HepG2 (cell line): ENCODE measurements at regions not wholly inside any gene's neighbourhood (a gene's known extent, or its start where the extent isn't known, plus 50 kb on each side); places are given as distances from the start of the nearest gene placed in this dataset.

Experiments used
- ATAC-seq: fragments of 200-7000 bp; cut with Tn5 transposase; 3 replicates; pipeline ENCODE4 v1.9.1; 2020; ENCODE audit warnings: mild to moderate bottlenecking, moderate library complexity
- BruUV-seq: library from RNA; stranded (reverse); fragments of 400-500 nt; replicated peaks from 2 replicates; lab custom pipeline; 2021; lab: Mats Ljungman, UMichigan
- CTCF ChIA-PET: fragments of 300-600 bp; formaldehyde crosslinking; extraction: SDS; loops from one replicate; lab custom pipeline; 2021; ENCODE audit warnings: low total read pairs, inconsistent platforms, low intra/inter-chr PET ratio; lab: Yijun Ruan, JAX
- POLR2A ChIA-PET: fragments of 350-600 bp; sonication (Branson Sonifier 250); formaldehyde crosslinking; loops from one replicate; lab custom pipeline; 2020; ENCODE audit warnings: antibody characterized with exemption, inconsistent platforms; lab: Yijun Ruan, JAX
- DNase-seq: peaks from one replicate; pipeline ENCODE4 v3.0.0-alpha.2; 2015; ENCODE audit warnings: low spot score
- FAIRE-seq: peaks from 3 replicates; lab custom pipeline; 2011; peaks lifted over from hg19 to GRCh38; lab: Jason Lieb, UNC
- H2AFZ ChIP-seq: one replicate; pipeline ENCODE4 v1.6.1; 2011; ENCODE audit warnings: low read length, inconsistent platforms
- H3K27ac ChIP-seq: fragments of 300-600 bp; 3 replicates; pipeline ENCODE4 v1.8.0; 2011; ENCODE audit warnings: mixed run types, mild to moderate bottlenecking, mixed read lengths, low read length, inconsistent platforms; ENCODE audit not compliant: insufficient read depth; ENCODE audit errors: extremely low read length
- H3K27me3 ChIP-seq, 2 experiments: fragments of 200-600 bp in 1 of 2; 2 replicates in 1 of 2; 3 replicates in 1 of 2; pipeline versions ENCODE4 v1.6.0 to v1.8.0; 2011; ENCODE audit warnings: low read length in 2 of 2, mild to moderate bottlenecking in 2 of 2, moderate library complexity in 2 of 2, inconsistent platforms in 1 of 2; ENCODE audit not compliant: insufficient read depth in 2 of 2, control insufficient read depth in 1 of 2
- H3K36me3 ChIP-seq, 2 experiments: fragments of 200-600 bp in 1 of 2; replicated peaks in 1 of 2; 2 replicates in 1 of 2; 3 replicates in 1 of 2; pipeline versions ENCODE4 v1.5.1 to v1.8.0; 2011; ENCODE audit warnings: low read length in 2 of 2, inconsistent platforms in 1 of 2; ENCODE audit not compliant: insufficient read depth in 2 of 2, control insufficient read depth in 1 of 2
- H3K4me1 ChIP-seq: 2 replicates; pipeline ENCODE4 v1.5.1; 2012; ENCODE audit warnings: low read length, inconsistent platforms; ENCODE audit not compliant: insufficient read depth
- H3K4me2 ChIP-seq: 2 replicates; pipeline ENCODE4 v1.6.0; 2011; ENCODE audit warnings: low read depth, low read length, inconsistent platforms
- H3K4me3 ChIP-seq, 3 experiments: fragments of 200-600 bp in 1 of 3; sonication (generic), shearing (Covaris generic) in 1 of 3; replicated peaks in 1 of 3; 2 replicates each; pipeline ENCODE4 v1.5.1; 2011 to 2016; ENCODE audit warnings: low read length in 3 of 3, inconsistent platforms in 2 of 3, low read depth in 2 of 3, mild to moderate bottlenecking in 2 of 3, control low read depth in 1 of 3, mixed read lengths in 1 of 3; ENCODE audit not compliant: insufficient read depth in 1 of 3
- H3K79me2 ChIP-seq: one replicate; pipeline ENCODE4 v1.6.1; 2011; ENCODE audit warnings: low read length, inconsistent platforms; ENCODE audit not compliant: insufficient read depth
- H3K9ac ChIP-seq: 2 replicates; pipeline ENCODE4 v1.6.0; 2011; ENCODE audit warnings: mild to moderate bottlenecking, low read depth, low read length, inconsistent platforms; ENCODE audit not compliant: insufficient read depth
- H3K9me3 ChIP-seq: 2 replicates; pipeline ENCODE4 v1.5.1; 2012; ENCODE audit warnings: mild to moderate bottlenecking, low read length
- H4K20me1 ChIP-seq: 2 replicates; pipeline ENCODE4 v1.6.0; 2011; ENCODE audit warnings: inconsistent platforms, mild to moderate bottlenecking, low read length, moderate library complexity; ENCODE audit not compliant: insufficient read depth
- BATF2 ChIP-seq: sonication (generic); formaldehyde crosslinking; IDR thresholded peaks from 2 replicates; pipeline ENCODE4 v1.8.0; 2022; ENCODE audit warnings: mild to moderate bottlenecking, missing genetic modification reagents, moderate library complexity
- CREB1 ChIP-seq, 2 experiments: fragments of 450-650 bp in 1 of 2; IDR thresholded peaks; 2 replicates each; pipeline ENCODE4 v1.6.1; 2016 to 2017; ENCODE audit warnings: control low read depth in 1 of 2, mild to moderate bottlenecking in 1 of 2, missing compliant biosample characterization in 1 of 2, missing genetic modification characterization in 1 of 2
- LBX2 ChIP-seq: sonication (generic); formaldehyde crosslinking; IDR thresholded peaks from 2 replicates; pipeline ENCODE4 v1.5.0; 2020; ENCODE audit warnings: missing genetic modification reagents, mild to moderate bottlenecking, borderline replicate concordance
- NFKBIZ ChIP-seq: IDR thresholded peaks from 2 replicates; pipeline ENCODE4 v1.6.1; 2018; ENCODE audit warnings: missing genetic modification reagents, missing compliant biosample characterization
- SALL1 ChIP-seq: sonication (generic); formaldehyde crosslinking; IDR thresholded peaks from 2 replicates; pipeline ENCODE4 v1.8.0; 2022; ENCODE audit warnings: mild to moderate bottlenecking, missing genetic modification reagents
- SRSF9 ChIP-seq: fragments of 200-400 bp; formaldehyde crosslinking; IDR thresholded peaks from 2 replicates; pipeline ENCODE4 v1.6.1; 2018; ENCODE audit warnings: borderline replicate concordance, mild to moderate bottlenecking, low read depth, low read length; ENCODE audit not compliant: insufficient read depth, poor library complexity, severe bottlenecking
- U2AF1 ChIP-seq: fragments of 200-400 bp; formaldehyde crosslinking; optimal IDR thresholded peaks from 2 replicates; pipeline ENCODE3; 2017; ENCODE audit warnings: mild to moderate bottlenecking, low read depth, low read length
- YY1 ChIP-seq: IDR thresholded peaks from 2 replicates; pipeline ENCODE4 v1.6.1; 2011; ENCODE audit warnings: low read length, low read depth, moderate library complexity, mild to moderate bottlenecking; ENCODE audit not compliant: insufficient read depth, insufficient replicate concordance
- ZBTB14 ChIP-seq: sonication (generic); formaldehyde crosslinking; IDR thresholded peaks from 2 replicates; pipeline ENCODE4 v1.4.0; 2020; ENCODE audit warnings: missing genetic modification reagents
- ZNF138 ChIP-seq: sonication (generic); formaldehyde crosslinking; IDR thresholded peaks from 2 replicates; pipeline ENCODE4 v1.5.0; 2020; ENCODE audit warnings: mild to moderate bottlenecking, low read depth, missing genetic modification reagents
- ZNF235 ChIP-seq: sonication (generic); formaldehyde crosslinking; IDR thresholded peaks from 2 replicates; pipeline ENCODE4 v1.8.1; 2023; ENCODE audit warnings: mild to moderate bottlenecking, missing genetic modification reagents, borderline replicate concordance
- ZNF503 ChIP-seq: sonication (generic); formaldehyde crosslinking; IDR thresholded peaks from 2 replicates; pipeline ENCODE4 v1.4.0; 2020; ENCODE audit warnings: missing genetic modification reagents
- ZNF557 ChIP-seq: sonication (generic); formaldehyde crosslinking; IDR thresholded peaks from 2 replicates; pipeline ENCODE4 v1.4.0; 2020; ENCODE audit warnings: missing genetic modification reagents
- WGBS: methylation state at CpG from one replicate; pipeline ENCODE4 v1.1.6; 2017; ENCODE audit warnings: low lambda C conversion rate; 5-methylcytosine and 5-hydroxymethylcytosine counted together
- in situ Hi-C: cut with HindIII; loops from 2 replicates; pipeline ENCODE4 v1.10.0; 2017; ENCODE audit warnings: low pct_unique_long_range_greater_than_20kb; ENCODE audit not compliant: extremely low pct_ligation_motif_present
- intact Hi-C: fragments of 100-400 bp; cut with micrococcal nuclease; formaldehyde crosslinking; loops from one replicate; pipeline ENCODE4 v1.10.0; 2022; ENCODE audit not compliant: unreplicated experiment

GRCh38 chr9:78592811-78593210 lies 295.9 kb downstream of the PSAT1 start:
- ChIA-PET POLR2A (no interaction called here), CTCF (no interaction called here)
- no peaks in the 10 kb centered on the region for H3K9me3 ChIP-seq
- peaks cover 0 to 4% of the 10 kb centered on the region in 2 experiments; a peak in 1 of 5 replicates for H3K27me3 ChIP-seq
- H3K4me1 ChIP-seq: peaks cover 7% of the 10 kb centered on the region
- no TSS peak for BruUV-seq
- no peaks in the 10 kb centered on the region for H4K20me1 ChIP-seq
- no peak for DNase-seq
- H3K4me2 ChIP-seq: no peak overlapping the region
- intact Hi-C loops (no loop called here), in situ Hi-C loops (no loop called here)
- no peak for TF ChIP-seq NFKBIZ (CRISPR knock-in tag)
- H3K4me3 ChIP-seq: no peak overlapping the region
- no peak overlapping the region for H3K9ac ChIP-seq
- no peak overlapping the region for H3K27ac ChIP-seq
- FAIRE-seq: no peak
- no peaks in the 10 kb centered on the region for H3K36me3 ChIP-seq
- no peak overlapping the region for H2AFZ ChIP-seq
- no peak for ATAC-seq
- no peaks in the 10 kb centered on the region for H3K79me2 ChIP-seq

- intact Hi-C loops: no loop called here
- no peak overlapping the region for H3K9ac ChIP-seq
- H3K27me3 ChIP-seq: peaks cover 0 to 11% of the 10 kb centered on the region in 2 experiments; a peak in 2 of 5 replicates
- H3K4me1 ChIP-seq: peaks cover 7% of the 10 kb centered on the region
- H3K4me2 ChIP-seq: no peak overlapping the region
- H4K20me1 ChIP-seq: no peaks in the 10 kb centered on the region
- no peak for FAIRE-seq
- in situ Hi-C loops: no loop called here
- no peak for ATAC-seq
- ChIA-PET CTCF (no interaction called here), POLR2A (no interaction called here)
- H2AFZ ChIP-seq: no peak overlapping the region
- no peaks in the 10 kb centered on the region for H3K79me2 ChIP-seq
- DNase-seq: no peak
- no peaks in the 10 kb centered on the region for H3K36me3 ChIP-seq
- no TSS peak for BruUV-seq
- H3K9me3 ChIP-seq: no peaks in the 10 kb centered on the region
- H3K27ac ChIP-seq: no peak overlapping the region
- 7% methylated on average over 3 of the region's 5 CpGs for WGBS
- H3K4me3 ChIP-seq: no peak overlapping the region
- TF ChIP-seq ZNF235 (CRISPR knock-in tag): no peak
- TF ChIP-seq CREB1 (IDR thresholded peaks at IDR 0.05): no peak
- TF ChIP-seq CREB1 (CRISPR knock-in tag; IDR thresholded peaks at IDR 0.05): no peak
- no peak for TF ChIP-seq BATF2 (CRISPR knock-in tag)
- no peak for TF ChIP-seq ZNF138 (CRISPR knock-in tag)
- TF ChIP-seq SRSF9: no peak
- no peak for TF ChIP-seq SALL1 (CRISPR knock-in tag)
- no peak for TF ChIP-seq U2AF1
- TF ChIP-seq ZNF557 (CRISPR knock-in tag): no peak
- TF ChIP-seq YY1: no peak
- TF ChIP-seq LBX2 (CRISPR knock-in tag): no peak
- TF ChIP-seq ZBTB14: no peak
- TF ChIP-seq ZNF503: no peak
Observed at GRCh38 chr9:78595200-78595945, 298.4 kb downstream of the PSAT1 start.
